Stimulated activated naive B cell treated with anti-CD40 and anti-IgM and Interleukin-4, amounts not matched to agents 10 μg/mL and 1 μg/mL and 100 μg/mL, for 72 hours (primary cell): ENCODE measurements at regions not wholly inside any gene's neighbourhood (a gene's known extent, or its start where the extent isn't known, plus 50 kb on each side); places are given as distances from the start of the nearest gene placed in this dataset.
A peak's percentile ranks its signal among the peaks of the same experiment; 100 is the strongest.

Experiments
- ATAC-seq, 2 donors: fragments of 150-1000 bp; cut with Tn5 transposase; replicated peaks; 2 replicates each; pipeline ENCODE4 v1.10.0; 2021; ENCODE audit warnings: moderate library complexity in 1 of 2
- DNase-seq: peaks from one replicate; pipeline ENCODE4 v3.0.0; 2021
- H3K27ac Mint-ChIP-seq: one replicate; pipeline ENCODE4 v1.8.0; 2022; ENCODE audit warnings: mild to moderate bottlenecking, mixed read lengths
- H3K27me3 Mint-ChIP-seq, 2 donors: one replicate each; pipeline ENCODE4 v1.8.0; 2022; ENCODE audit warnings: mixed read lengths in 2 of 2
- H3K36me3 Mint-ChIP-seq, 2 donors: one replicate each; pipeline ENCODE4 v1.8.0; 2022; ENCODE audit warnings: mixed read lengths in 2 of 2, mild to moderate bottlenecking in 1 of 2
- H3K4me1 Mint-ChIP-seq, 2 donors: one replicate each; pipeline ENCODE4 v1.8.0; 2022; ENCODE audit warnings: mixed read lengths in 2 of 2, mild to moderate bottlenecking in 1 of 2
- H3K4me3 Mint-ChIP-seq, 2 donors: one replicate each; pipeline ENCODE4 v1.8.0; 2022; ENCODE audit warnings: mild to moderate bottlenecking in 2 of 2, mixed read lengths in 2 of 2, moderate library complexity in 1 of 2
- H3K9me3 Mint-ChIP-seq, 2 donors: one replicate each; pipeline ENCODE4 v1.8.0; 2022; ENCODE audit warnings: mixed read lengths in 2 of 2, mild to moderate bottlenecking in 1 of 2

- Mint-ChIP-seq H3K9me3 (no peaks in the 10 kb centered on the region), H3K4me1 (no peaks in the 10 kb centered on the region), H3K27me3 (no peaks in the 10 kb centered on the region), H3K4me3 (no peak overlapping the region), H3K27ac (no peak overlapping the region), H3K36me3 (no peaks in the 10 kb centered on the region)
- ATAC-seq, result no peak
- no peak for DNase-seq
Measured at GRCh38 chr5:158644301-158644700, 455.4 kb downstream of the EBF1 start.

DNA sequence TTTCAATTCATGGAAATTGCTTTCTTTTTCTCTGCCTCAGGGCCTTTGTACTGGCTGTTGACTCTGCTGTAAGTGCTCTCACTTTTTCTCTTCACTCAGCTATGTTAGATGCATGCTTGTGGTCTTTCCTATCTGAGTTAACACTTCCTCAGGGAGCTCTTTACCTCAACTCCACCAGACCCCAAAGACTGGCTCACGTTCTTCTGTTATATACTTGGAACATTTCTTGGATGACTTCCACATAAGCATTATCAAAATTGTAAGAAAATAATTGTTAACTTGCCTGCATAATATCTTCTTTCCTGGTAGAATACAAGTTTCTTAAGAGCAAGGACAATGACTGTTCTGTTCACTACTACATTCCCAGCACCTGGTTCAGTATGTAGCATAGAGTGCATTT is 455.9 kb downstream of the EBF1 start:
- no peak overlapping the region for H3K27ac Mint-ChIP-seq
- H3K9me3 Mint-ChIP-seq, result no peaks in the 10 kb centered on the region
- no peaks in the 10 kb centered on the region for H3K27me3 Mint-ChIP-seq
- no peaks in the 10 kb centered on the region for H3K4me1 Mint-ChIP-seq
- H3K36me3 Mint-ChIP-seq, result no peaks in the 10 kb centered on the region
- H3K4me3 Mint-ChIP-seq, result no peak overlapping the region
- ATAC-seq (no peak), DNase-seq (no peak)

- Mint-ChIP-seq H3K27me3 (no peaks in the 10 kb centered on the region), H3K27ac (no peak overlapping the region), H3K9me3 (no peaks in the 10 kb centered on the region), H3K4me1 (no peaks in the 10 kb centered on the region), H3K4me3 (no peak overlapping the region), H3K36me3 (no peaks in the 10 kb centered on the region)
- DNase-seq (no peak), ATAC-seq (no peak)
Measured at GRCh38 chr5:158642879-158643278, 456.8 kb downstream of the EBF1 start.

- Mint-ChIP-seq H3K4me1 (peaks cover 5 to 6% of the 10 kb centered on the region in 2 donors), H3K4me3 (no peak overlapping the region), H3K9me3 (no peaks in the 10 kb centered on the region), H3K27me3 (no peaks in the 10 kb centered on the region), H3K27ac (no peak overlapping the region), H3K36me3 (no peaks in the 10 kb centered on the region)
- ATAC-seq, result no peak
- DNase-seq, result no peak
Measured at GRCh38 chr5:158641016-158641415, 458.7 kb downstream of the EBF1 start.

- Mint-ChIP-seq H3K9me3 (peaks cover 0 to 2% of the 10 kb centered on the region in 2 donors), H3K27ac (no peak overlapping the region), H3K36me3 (no peaks in the 10 kb centered on the region), H3K4me1 (peaks cover 9% of the 10 kb centered on the region in 2 donors), H3K27me3 (no peaks in the 10 kb centered on the region), H3K4me3 (no peak overlapping the region)
- DNase-seq (no peak), ATAC-seq (no peak)
Measured at GRCh38 chr5:158640593-158640980, 459.1 kb downstream of the EBF1 start.

GRCh38 chr5:158639881-158640592 is 459.7 kb downstream of the EBF1 start:
- H3K9me3 Mint-ChIP-seq, result peaks cover 0 to 3% of the 10 kb centered on the region in 2 donors
- H3K4me3 Mint-ChIP-seq, result no peak overlapping the region
- H3K36me3 Mint-ChIP-seq, result no peaks in the 10 kb centered on the region
- H3K27ac Mint-ChIP-seq, result no peak overlapping the region
- DNase-seq (no peak), ATAC-seq (no peak)
- H3K4me1 Mint-ChIP-seq, result peaks cover 11 to 15% of the 10 kb centered on the region in 2 donors
- no peaks in the 10 kb centered on the region for H3K27me3 Mint-ChIP-seq

- Mint-ChIP-seq H3K4me1 (peaks cover 11 to 16% of the 10 kb centered on the region in 2 donors), H3K27me3 (no peaks in the 10 kb centered on the region), H3K4me3 (no peak overlapping the region), H3K27ac (no peak overlapping the region), H3K36me3 (no peaks in the 10 kb centered on the region), H3K9me3 (peaks cover 0 to 3% of the 10 kb centered on the region in 2 donors)
- DNase-seq (no peak), ATAC-seq (no peak)
Measured at GRCh38 chr5:158638396-158638795, 461.3 kb downstream of the EBF1 start.

DNA sequence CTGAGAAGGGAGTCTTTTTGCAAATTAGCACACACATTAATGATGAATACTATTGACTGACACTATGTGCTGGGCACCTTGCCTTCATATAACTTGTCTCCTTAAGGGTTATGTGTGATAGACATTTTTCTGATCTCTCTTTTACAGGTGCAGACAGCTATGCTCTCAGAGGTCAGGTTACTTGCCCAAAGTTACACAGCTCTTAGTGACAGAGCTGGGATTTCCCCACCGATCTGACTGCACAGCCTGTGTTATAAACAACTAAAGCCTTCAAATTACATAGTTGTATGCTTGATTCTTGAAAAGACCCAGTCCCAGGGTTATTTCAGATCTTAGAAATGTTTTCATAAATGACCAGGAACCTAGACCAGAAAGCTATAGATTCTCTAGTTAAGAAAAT is 462.7 kb downstream of the EBF1 start:
- Mint-ChIP-seq H3K27ac (no peak overlapping the region), H3K4me1 (peaks cover 11 to 16% of the 10 kb centered on the region in 2 donors), H3K27me3 (no peaks in the 10 kb centered on the region), H3K36me3 (no peaks in the 10 kb centered on the region), H3K9me3 (peaks cover 0 to 3% of the 10 kb centered on the region in 2 donors), H3K4me3 (no peak overlapping the region)
- ATAC-seq (peak; percentile 60 to 71), DNase-seq (no peak)

DNA sequence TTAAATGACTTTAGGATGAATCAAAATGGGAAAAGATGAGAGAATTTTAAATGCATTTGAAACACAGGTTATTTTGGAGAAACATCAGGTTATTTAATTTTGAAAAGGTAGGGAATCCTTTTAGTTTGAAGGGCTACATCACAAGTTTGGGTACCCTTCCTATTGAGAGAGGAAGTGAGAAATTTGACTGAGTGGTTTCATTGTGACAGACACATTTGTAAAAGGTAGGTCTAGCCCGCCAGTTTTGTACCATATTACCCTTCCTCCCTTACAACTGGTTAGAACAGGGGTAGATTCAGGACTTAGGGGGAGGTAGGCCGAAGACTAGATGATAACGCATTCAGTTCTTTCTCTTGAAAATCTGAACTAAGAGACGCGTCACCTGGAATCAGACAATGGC is 464.2 kb downstream of the EBF1 start:
- DNase-seq (no peak), ATAC-seq (peak; percentile 74 to 77)
- H3K9me3 Mint-ChIP-seq, result peaks cover 0 to 3% of the 10 kb centered on the region in 2 donors
- no peaks in the 10 kb centered on the region for H3K36me3 Mint-ChIP-seq
- no peak overlapping the region for H3K27ac Mint-ChIP-seq
- H3K4me3 Mint-ChIP-seq, result no peak overlapping the region
- peaks cover 0 to 2% of the 10 kb centered on the region in 2 donors for H3K27me3 Mint-ChIP-seq
- H3K4me1 Mint-ChIP-seq, result peaks cover 11 to 16% of the 10 kb centered on the region in 2 donors

DNA sequence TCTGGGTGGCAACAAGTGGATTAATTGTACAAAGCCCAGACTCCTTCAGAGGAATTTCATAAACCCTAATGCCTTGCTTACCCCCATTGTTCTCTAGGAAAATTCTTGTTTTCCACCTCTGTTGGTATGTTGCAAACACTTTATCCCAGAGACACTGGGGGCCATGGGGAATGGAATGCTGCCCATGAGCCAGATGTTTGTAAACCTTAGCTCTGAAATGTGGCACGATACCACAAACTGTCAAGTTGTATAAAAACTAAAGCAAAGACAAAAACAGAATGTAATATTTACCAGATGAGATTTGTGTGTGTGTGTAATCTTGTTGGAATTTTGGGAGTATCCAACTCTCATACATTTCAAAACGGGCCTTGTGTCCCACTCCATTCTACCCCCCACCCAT is 465.0 kb downstream of the EBF1 start:
- no peak overlapping the region for H3K27ac Mint-ChIP-seq
- H3K9me3 Mint-ChIP-seq, result peaks cover 0 to 3% of the 10 kb centered on the region in 2 donors
- H3K4me3 Mint-ChIP-seq, result no peak overlapping the region
- peaks cover 0 to 2% of the 10 kb centered on the region in 2 donors for H3K36me3 Mint-ChIP-seq
- no peak for DNase-seq
- peaks cover 11 to 16% of the 10 kb centered on the region in 2 donors for H3K4me1 Mint-ChIP-seq
- ATAC-seq, result no peak
- H3K27me3 Mint-ChIP-seq, result peaks cover 0 to 6% of the 10 kb centered on the region in 2 donors

DNA sequence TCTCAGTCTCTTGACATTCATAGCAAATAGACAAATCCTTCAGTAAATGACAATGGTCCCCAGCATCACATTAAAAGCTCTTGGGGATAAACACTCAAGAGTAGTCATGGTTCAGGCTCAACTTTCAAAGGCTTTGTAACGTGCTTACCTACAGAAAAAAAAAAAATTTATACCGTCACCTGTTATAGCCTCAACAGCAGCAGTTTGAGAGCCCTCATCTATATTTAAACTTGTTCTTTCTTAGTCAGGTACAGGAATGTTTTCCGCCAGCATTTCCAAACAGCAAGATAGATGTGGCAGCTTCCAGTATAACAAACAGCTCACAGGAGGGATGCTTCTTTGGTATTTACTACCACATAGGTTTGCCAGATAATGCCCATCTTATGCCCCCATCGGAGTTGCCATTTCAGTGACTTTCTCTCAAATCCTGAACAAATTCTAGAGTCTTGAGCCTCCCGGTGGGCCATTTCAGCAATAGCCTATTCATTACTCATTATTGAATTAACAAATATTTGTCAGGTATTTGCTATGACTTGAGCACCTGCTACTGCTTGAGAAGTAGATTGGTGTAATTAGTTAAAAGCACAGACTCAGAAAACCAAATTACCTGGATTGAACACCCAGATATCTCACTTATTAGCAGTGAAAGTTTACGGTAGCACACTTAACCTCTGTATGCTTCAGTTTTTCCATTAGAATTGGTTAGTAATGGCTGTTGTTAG is 470.0 kb downstream of the EBF1 start:
- peaks cover 0 to 3% of the 10 kb centered on the region in 2 donors for H3K36me3 Mint-ChIP-seq

DNA sequence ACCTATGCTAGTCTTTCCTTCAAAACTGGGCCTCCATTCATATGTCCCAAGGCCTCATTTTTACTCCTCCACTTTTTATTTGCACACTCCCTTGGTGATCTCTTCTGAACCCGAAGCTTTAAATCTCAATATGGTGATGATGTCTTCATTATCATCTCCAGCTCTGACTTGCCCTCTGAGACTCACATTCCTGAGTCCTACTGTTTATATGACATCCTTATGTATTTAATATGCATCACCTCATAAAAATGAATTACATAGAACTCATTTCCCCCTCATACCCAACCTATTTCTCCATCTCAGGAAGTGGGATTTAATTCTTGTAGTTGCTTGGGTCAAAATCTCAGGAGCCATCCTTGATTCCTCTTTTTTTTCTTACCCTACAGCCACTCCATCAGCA is 473.0 kb downstream of the EBF1 start:
- H3K4me3 Mint-ChIP-seq, result no peak overlapping the region
- H3K27me3 Mint-ChIP-seq, result peaks cover 0 to 6% of the 10 kb centered on the region in 2 donors
- ATAC-seq (no peak), DNase-seq (no peak)
- H3K27ac Mint-ChIP-seq, result no peak overlapping the region
- H3K4me1 Mint-ChIP-seq, result no peaks in the 10 kb centered on the region
- H3K36me3 Mint-ChIP-seq, result peaks cover 0 to 3% of the 10 kb centered on the region in 2 donors
- peaks cover 0 to 2% of the 10 kb centered on the region in 2 donors for H3K9me3 Mint-ChIP-seq

More for the DNA sequence above, 470.0 kb downstream of the EBF1 start:
- H3K9me3 Mint-ChIP-seq, result peaks cover 0 to 2% of the 10 kb centered on the region in 2 donors
- H3K4me3 Mint-ChIP-seq, result no peak overlapping the region
- no peak overlapping the region for H3K27ac Mint-ChIP-seq
- no peaks in the 10 kb centered on the region for H3K4me1 Mint-ChIP-seq
- peaks cover 0 to 6% of the 10 kb centered on the region in 2 donors for H3K27me3 Mint-ChIP-seq
- DNase-seq (no peak), ATAC-seq (no peak)

GRCh38 chr5:158623971-158624370 is 475.7 kb downstream of the EBF1 start:
- no peak overlapping the region for H3K4me3 Mint-ChIP-seq
- peaks cover 0 to 2% of the 10 kb centered on the region in 2 donors for H3K9me3 Mint-ChIP-seq

GRCh38 chr5:158621391-158621790 is 478.3 kb downstream of the EBF1 start:
- no peaks in the 10 kb centered on the region for H3K36me3 Mint-ChIP-seq
- H3K27ac Mint-ChIP-seq, result no peak overlapping the region
- DNase-seq (no peak), ATAC-seq (no peak)
- H3K9me3 Mint-ChIP-seq, result no peaks in the 10 kb centered on the region
- H3K4me1 Mint-ChIP-seq, result no peaks in the 10 kb centered on the region
- no peaks in the 10 kb centered on the region for H3K27me3 Mint-ChIP-seq
- H3K4me3 Mint-ChIP-seq, result no peak overlapping the region

More at GRCh38 chr5:158623971-158624370, 475.7 kb downstream of the EBF1 start:
- Mint-ChIP-seq H3K36me3 (peaks cover 0 to 1% of the 10 kb centered on the region in 2 donors), H3K4me1 (no peaks in the 10 kb centered on the region), H3K27me3 (no peaks in the 10 kb centered on the region), H3K27ac (no peak overlapping the region)
- no peak for ATAC-seq
- DNase-seq, result no peak
